HFF-Myc (cell line): ENCODE measurements at regions not wholly inside any gene's neighbourhood (a gene's known extent, or its start where the extent isn't known, plus 50 kb on each side); places are given as distances from the start of the nearest gene placed in this dataset.
"Not testable (repeated sequence)": the region's sequence is repeated elsewhere in the genome, so short reads cannot be mapped to it uniquely, and the experiment has no call there.

ENCODE experiments used
- DNase-seq: peaks from one replicate; pipeline ENCODE4 v3.0.0-alpha.2; 2011; ENCODE audit warnings: low read depth; ENCODE audit errors: extremely low read depth
- H3K4me3 ChIP-seq: replicated peaks from 2 replicates; pipeline ENCODE4 v1.5.1; 2011; ENCODE audit warnings: low read depth, mild to moderate bottlenecking, control low read depth, low read length
- TF ChIP-seq, protein P1 (sequence below): IDR thresholded peaks from 2 replicates; pipeline ENCODE4 v1.5.1; 2012; ENCODE audit warnings: mild to moderate bottlenecking, low read depth, low read length, control low read depth; ENCODE audit errors: missing control alignments

DNA sequence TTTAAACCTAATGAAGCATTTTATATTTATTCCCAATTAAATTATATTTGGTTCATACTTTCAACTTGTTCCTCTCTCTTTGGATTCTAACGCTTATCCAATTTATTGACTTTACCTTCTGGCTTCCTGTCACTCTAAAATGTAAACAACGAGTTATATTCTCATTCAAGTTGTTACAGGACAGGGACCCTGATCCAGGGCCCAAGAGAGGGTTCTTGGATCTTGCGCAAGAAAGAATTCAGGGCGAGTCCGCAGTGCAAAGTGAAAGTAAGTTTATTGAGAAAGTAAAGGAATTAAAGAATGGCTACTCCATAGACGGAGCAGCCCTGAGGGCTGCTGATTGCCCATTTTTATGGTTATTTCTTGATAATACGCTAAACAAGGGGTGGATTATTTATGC is 405.6 kb upstream of the API5 start:
- DNase-seq = no peak
- TF ChIP-seq, protein P1, sequence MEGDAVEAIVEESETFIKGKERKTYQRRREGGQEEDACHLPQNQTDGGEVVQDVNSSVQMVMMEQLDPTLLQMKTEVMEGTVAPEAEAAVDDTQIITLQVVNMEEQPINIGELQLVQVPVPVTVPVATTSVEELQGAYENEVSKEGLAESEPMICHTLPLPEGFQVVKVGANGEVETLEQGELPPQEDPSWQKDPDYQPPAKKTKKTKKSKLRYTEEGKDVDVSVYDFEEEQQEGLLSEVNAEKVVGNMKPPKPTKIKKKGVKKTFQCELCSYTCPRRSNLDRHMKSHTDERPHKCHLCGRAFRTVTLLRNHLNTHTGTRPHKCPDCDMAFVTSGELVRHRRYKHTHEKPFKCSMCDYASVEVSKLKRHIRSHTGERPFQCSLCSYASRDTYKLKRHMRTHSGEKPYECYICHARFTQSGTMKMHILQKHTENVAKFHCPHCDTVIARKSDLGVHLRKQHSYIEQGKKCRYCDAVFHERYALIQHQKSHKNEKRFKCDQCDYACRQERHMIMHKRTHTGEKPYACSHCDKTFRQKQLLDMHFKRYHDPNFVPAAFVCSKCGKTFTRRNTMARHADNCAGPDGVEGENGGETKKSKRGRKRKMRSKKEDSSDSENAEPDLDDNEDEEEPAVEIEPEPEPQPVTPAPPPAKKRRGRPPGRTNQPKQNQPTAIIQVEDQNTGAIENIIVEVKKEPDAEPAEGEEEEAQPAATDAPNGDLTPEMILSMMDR = no peak
- no peak overlapping the region for H3K4me3 ChIP-seq

DNA sequence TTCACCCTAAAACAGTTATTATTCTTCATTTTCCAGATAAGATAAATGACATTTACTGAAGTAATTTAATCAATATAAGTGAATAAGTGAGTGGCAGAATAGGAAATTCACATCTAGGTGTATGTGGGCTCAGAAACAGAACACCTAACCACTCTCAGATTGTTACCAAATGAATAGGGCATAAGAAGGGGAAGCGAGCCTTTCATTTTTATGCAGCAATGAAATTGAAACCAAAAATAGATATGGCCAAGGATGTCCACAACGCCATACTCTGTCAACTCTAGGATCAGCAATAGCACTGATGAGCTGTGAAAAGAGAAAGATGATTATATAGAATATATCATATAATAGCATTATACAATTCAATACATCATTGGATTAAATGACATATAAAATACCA is 398.1 kb upstream of the API5 start:
- DNase-seq = no peak
- TF ChIP-seq, protein P1 = no peak
- H3K4me3 ChIP-seq = no peak overlapping the region

DNA sequence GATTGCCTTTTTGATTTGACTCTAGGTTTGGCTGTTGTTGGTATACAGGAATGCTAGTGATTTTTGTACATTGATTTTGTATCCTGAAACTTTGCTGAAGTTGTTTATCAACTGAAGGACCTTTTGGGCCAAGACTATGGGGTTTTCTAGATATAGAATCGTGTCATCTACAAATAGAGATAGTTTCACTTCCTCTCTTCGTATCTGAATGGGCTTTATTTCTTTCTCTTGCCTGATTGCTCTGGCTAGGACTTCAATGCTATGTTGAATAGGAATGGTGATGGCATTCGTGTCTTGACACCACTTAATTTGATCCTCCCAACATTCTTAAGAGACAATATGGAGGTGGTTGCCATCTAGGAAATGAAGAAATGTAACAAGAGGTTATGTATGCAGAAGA is 388.1 kb upstream of the API5 start:
- no peak overlapping the region for H3K4me3 ChIP-seq
- no peak for DNase-seq
- TF ChIP-seq, protein P1 = no peak

DNA sequence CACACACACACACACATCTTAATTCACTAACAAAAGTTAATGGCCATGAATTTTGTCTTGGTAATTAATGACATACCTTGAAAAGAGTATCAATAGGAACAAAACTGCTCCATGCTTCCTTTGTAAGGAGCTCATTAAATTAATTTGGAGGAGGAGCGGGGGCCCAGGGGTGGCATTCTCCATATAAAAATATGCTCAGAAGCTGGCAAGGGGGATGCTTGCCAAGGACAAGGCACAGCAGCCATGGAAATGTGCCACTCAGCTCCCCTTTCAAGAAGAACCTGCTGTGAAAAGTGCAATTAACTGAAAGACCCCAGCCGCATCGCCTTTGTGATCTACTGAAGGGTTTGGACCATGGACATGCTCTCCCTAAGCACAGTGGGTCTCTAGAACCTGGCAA is 385.9 kb upstream of the API5 start:
- no peak for DNase-seq
- no peak overlapping the region for H3K4me3 ChIP-seq
- TF ChIP-seq, protein P1 = no peak

DNA sequence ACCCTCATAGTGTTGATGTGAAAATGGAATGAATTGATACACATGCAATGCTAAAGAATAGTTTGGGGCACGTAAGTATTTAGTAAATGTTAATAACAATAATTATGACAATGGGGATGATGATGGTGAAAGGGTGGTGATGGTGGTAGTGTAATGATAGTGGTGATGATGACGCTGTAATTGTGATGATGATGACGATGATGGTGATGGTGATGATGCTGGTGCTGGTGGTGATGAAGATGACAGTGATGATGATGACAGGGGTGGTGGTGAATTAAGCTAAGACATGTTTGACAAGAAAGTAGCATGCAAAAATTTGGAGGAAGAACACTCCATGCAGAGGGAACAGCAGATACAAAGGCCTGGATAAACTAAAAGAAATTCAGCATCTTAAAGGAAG is 364.4 kb upstream of the API5 start:
- no peak overlapping the region for H3K4me3 ChIP-seq
- no peak for DNase-seq
- TF ChIP-seq, protein P1 = no peak

DNA sequence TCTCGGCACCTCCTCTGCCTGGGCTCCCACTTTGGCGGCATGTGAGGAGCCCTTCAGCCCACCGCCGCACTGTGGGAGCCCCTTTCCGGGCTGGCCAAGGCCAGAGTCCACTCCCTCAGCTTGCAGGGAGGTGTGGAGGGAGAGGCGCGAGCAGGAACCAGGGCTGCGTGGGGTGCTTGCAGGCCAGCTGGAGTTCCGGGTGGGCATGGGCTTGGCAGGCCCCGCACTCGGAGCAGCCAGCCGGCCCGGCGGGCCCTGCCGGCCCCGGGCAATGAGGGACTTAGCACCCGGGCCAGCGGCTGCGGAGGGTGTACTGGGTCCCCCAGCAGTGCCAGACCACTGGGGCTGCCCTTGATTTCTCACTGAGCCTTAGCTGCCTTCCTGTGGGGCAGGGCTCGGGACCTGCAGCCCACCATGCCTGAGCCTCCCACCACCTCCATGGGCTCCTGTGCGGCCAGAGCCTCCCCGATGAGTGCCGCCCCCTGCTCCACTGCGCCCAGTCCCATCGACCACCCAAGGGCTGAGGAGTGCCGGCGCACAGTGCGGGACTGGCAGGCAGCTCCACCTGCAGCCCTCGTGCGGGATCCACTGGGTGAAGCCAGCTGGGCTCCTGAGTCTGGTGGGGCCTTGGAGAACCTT is 361.9 kb upstream of the API5 start:
- not testable (repeated sequence) for DNase-seq, H3K4me3 ChIP-seq

DNA sequence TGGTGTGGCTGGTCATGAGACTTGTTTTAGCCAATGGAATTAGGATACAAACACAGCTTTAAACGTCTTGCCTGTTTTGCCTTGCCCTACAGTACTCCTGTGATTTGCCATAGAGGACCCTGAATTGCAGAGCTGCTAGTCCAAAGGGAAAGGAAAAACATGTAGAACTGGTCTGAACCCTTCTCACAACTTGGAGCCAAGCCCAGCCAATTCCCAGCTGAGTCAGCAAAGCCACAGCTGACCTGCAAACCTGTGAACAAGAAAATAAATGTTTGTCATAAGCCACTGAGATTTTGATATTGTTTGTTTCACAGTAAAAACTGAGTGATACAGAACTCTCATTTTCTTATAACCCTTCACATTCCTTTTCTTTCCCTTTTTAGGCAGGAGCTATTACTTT is 360.5 kb upstream of the API5 start:
- DNase-seq = no peak
- H3K4me3 ChIP-seq = no peak overlapping the region
- TF ChIP-seq, protein P1 = no peak
